HepG2 (cell line): ENCODE measurements at regions not wholly inside any gene's neighbourhood (a gene's known extent, or its start where the extent isn't known, plus 50 kb on each side); places are given as distances from the start of the nearest gene placed in this dataset.

Experiments used
- CTCF ChIP-seq: sonication (generic); formaldehyde crosslinking; IDR thresholded peaks from 2 replicates; pipeline ENCODE4 v1.5.0; 2020; ENCODE audit warnings: mild to moderate bottlenecking, missing genetic modification reagents, moderate library complexity
- KAT2B ChIP-seq: fragments of 150-350 bp; IDR thresholded peaks from 2 replicates; pipeline ENCODE4 v1.6.1; 2014; ENCODE audit warnings: low read depth, low read length, borderline replicate concordance
- SOX5 ChIP-seq: IDR thresholded peaks from 2 replicates; pipeline ENCODE4 v1.6.1; 2016; ENCODE audit warnings: borderline replicate concordance
- TAF1 ChIP-seq: sonication (generic); formaldehyde crosslinking; IDR thresholded peaks from 2 replicates; pipeline ENCODE4 v1.4.0; 2020; ENCODE audit warnings: missing genetic modification reagents
- ZBTB10 ChIP-seq: sonication (generic); formaldehyde crosslinking; IDR thresholded peaks from 2 replicates; pipeline ENCODE4 v1.4.0; 2020; ENCODE audit warnings: missing genetic modification reagents, borderline replicate concordance
- ZNF318 ChIP-seq: sonication (generic); formaldehyde crosslinking; IDR thresholded peaks from 2 replicates; pipeline ENCODE4 v1.4.0; 2020; ENCODE audit warnings: mild to moderate bottlenecking, missing genetic modification reagents
- ZZZ3 ChIP-seq: sonication (generic); formaldehyde crosslinking; IDR thresholded peaks from 2 replicates; pipeline ENCODE4 v1.4.0; 2020; ENCODE audit warnings: missing genetic modification reagents, mild to moderate bottlenecking, borderline replicate concordance

- no peak for TF ChIP-seq ZNF318 (CRISPR knock-in tag)
- no peak for TF ChIP-seq SOX5 (CRISPR knock-in tag)
- TF ChIP-seq KAT2B = no peak
- 0 out of 2 replicates have a peak, but pooled peaks have one; percentile 28 for TF ChIP-seq ZBTB10
- TF ChIP-seq CTCF = peak; percentile 56
- no peak for TF ChIP-seq ZZZ3 (CRISPR knock-in tag)
- TF ChIP-seq TAF1 (CRISPR knock-in tag) = peak; percentile 84
Measured at GRCh38 chr19:24033301-24033962, 53.6 kb upstream of the ZNF254 start.
